GM13977 (cell line): ENCODE measurements at regions not wholly inside any gene's neighbourhood (a gene's known extent, or its start where the extent isn't known, plus 50 kb on each side); places are given as distances from the start of the nearest gene placed in this dataset.

Experiments used
- DNase-seq: peaks from one replicate; pipeline ENCODE4 v3.0.0; 2012; ENCODE audit warnings: low spot score
- CTCF ChIP-seq: IDR thresholded peaks from 2 replicates; pipeline ENCODE4 v1.5.1; 2012; ENCODE audit warnings: mild to moderate bottlenecking, control low read depth; ENCODE audit not compliant: insufficient read depth; ENCODE audit errors: extremely low read depth, missing control alignments
- in situ Hi-C: fragments of 300-500 bp; cut with MboI; formaldehyde crosslinking; loops from one replicate; pipeline ENCODE4 v1.12.0; 2022; ENCODE audit warnings: low sequenced_read_pairs, low pct_unique_long_range_greater_than_20kb, mixed read lengths, inconsistent platforms; ENCODE audit not compliant: unreplicated experiment

- no peak for DNase-seq
- in situ Hi-C loops: no loop called here
- TF ChIP-seq CTCF: no peak
Observed at GRCh38 chr22:27329131-27329850, 472.3 kb downstream of the MN1 start.

GRCh38 chr22:27329966-27330645 is 471.4 kb downstream of the MN1 start:
- no peak for TF ChIP-seq CTCF
- in situ Hi-C loops: no loop called here
- DNase-seq: no peak

GRCh38 chr22:27331526-27332281 is 469.9 kb downstream of the MN1 start:
- DNase-seq: no peak
- TF ChIP-seq CTCF: no peak
- in situ Hi-C loops: no loop called here

- DNase-seq: no peak
- no peak for TF ChIP-seq CTCF
- in situ Hi-C loops: no loop called here
Observed at GRCh38 chr22:27335102-27335660, 466.4 kb downstream of the MN1 start.

GRCh38 chr22:27336151-27337090 is 465.1 kb downstream of the MN1 start:
- in situ Hi-C loops: no loop called here
- DNase-seq: no peak
- TF ChIP-seq CTCF: no peak
